GM21526 (cell line): ENCODE measurements at regions not wholly inside any gene's neighbourhood (a gene's known extent, or its start where the extent isn't known, plus 50 kb on each side); places are given as distances from the start of the nearest gene placed in this dataset.
"Not testable (repeated sequence)": the region's sequence is repeated elsewhere in the genome, so short reads cannot be mapped to it uniquely, and the experiment has no call there.

Source experiments
- ATAC-seq: cut with Tn5 transposase; IDR thresholded peaks from one replicate; pipeline ENCODE4 v1.9.1; 2021; ENCODE audit warnings: moderate library complexity; ENCODE audit not compliant: unreplicated experiment, low FRiP score

DNA sequence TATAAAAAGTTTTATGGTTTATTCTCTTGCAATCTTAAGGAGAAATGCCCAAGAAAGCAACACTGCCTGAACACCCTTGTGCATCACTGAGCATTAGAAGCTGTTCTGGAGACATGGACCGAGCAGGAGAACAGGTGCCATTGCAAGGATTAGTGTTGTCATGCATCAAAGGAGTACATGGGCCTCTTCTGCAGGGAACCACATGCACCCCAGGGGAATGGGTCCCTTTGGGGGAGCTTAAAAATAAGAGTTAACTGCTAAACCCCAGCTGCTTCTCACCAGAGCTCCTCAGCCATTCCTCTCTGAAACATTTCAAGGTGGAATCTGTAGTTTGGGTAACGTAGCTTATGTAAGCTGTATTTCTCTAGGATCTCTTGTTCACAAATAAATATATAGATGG is 353.0 kb upstream of the SLC7A11 start:
- ATAC-seq: no peak

DNA sequence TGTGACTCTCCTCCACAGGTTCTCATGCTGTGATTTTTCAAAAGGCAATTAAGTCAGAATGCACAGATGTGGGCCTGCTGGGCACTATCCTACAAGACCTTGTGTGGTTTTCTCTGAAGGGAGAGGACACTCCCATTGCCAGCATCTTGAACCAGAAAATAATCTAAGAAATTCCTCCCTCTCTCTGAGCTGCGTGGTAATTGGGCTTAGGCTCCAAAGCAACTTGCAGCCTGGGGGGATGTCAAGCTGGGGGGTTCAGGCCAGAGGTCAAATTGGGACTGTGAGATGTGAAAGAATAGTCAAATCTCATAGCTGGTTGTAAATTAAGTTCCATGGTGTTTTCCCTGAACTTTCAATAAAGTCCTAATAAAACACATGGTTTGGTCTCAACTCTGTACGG is 350.6 kb upstream of the SLC7A11 start:
- ATAC-seq: no peak

DNA sequence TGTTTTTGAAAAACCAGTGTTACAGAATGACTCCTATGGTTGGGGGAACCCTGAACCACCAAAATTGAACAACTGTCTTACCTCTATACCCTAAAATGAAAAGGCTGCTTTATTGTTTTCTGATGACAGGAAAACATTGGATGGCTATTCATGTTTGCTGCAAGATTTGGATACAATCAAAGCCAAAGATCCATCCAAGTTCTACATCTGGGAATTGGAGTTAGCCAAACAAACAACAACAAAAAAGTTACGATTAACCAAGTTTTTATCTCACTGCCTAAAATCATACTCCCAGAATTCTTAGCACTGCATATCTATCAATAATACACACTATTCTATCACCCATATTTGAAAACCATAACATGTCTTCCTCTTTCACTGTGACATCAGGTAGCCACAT is 349.7 kb upstream of the SLC7A11 start:
- ATAC-seq: no peak

DNA sequence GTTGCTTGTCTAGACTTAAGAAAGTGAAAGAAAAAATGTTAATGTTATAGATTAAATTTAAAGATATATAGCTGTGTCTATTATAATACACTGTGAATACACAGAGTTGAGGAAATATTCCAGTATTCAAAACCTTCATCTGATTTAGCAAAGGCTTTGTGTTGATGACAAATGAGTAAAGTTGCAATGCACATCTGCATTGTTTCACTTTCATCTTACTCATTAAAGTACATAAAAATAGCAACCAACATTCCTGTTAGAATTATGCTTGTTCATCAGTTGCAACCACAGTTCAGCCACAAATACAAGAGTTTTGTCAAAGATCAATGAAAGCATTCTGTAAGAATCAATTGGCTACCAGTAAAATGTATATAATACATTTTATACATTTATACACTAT is 346.4 kb upstream of the SLC7A11 start:
- ATAC-seq: no peak

DNA sequence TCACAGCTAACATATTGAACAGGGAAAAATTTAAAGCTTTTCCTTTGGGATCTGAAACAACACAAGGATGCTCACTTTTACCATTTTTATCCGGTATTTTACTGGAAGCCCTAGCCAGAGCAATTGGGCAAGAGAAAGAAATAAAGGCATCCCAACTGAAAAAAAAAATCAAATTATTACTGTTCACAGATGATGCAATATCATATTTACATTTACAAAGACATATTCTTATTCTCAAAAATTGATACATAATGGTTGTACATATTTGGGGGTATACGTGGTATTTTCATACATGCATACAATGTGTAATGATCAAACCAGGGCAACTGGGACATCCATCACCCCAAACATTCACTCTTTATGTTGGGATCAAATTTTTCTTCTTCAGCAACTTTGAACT is 337.0 kb upstream of the SLC7A11 start:
- no peak for ATAC-seq

DNA sequence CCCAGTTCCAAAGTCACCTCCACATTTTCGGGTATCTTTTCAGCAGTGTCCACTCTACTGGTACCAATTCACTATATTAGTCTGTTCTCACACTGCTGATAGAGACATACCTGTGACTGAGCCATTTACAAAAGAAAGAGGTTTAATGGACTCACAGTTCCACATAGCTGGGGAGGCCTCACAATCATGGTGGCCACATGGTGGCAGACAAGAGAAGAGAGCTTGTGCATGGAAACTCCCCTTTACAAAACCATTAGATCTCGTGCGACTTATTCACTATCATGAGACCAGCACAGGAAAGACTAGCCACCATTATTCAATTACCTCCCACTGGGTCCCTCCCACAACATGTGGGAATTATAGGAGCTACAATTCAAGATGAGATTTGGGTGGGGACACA is 335.7 kb upstream of the SLC7A11 start:
- not testable (repeated sequence) for ATAC-seq

DNA sequence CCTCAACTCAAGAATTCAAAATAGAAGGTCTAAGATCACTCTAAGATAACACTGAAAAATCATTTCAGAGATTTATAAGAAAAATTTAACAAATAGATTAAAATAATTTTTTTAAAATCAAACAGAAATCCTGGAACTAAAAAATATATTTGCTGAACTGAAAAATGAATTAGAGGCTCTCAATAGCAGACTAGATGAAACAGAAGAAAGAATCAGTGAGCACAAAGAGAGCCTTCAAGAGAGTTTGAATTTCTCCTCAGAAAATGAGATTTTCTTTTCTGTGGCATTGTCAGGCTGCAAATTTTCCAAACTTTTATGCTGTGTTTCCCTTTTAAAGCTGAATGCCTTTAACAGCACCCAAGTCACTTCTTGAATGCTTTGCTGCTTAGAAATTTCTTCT is 335.0 kb upstream of the SLC7A11 start:
- no peak for ATAC-seq

DNA sequence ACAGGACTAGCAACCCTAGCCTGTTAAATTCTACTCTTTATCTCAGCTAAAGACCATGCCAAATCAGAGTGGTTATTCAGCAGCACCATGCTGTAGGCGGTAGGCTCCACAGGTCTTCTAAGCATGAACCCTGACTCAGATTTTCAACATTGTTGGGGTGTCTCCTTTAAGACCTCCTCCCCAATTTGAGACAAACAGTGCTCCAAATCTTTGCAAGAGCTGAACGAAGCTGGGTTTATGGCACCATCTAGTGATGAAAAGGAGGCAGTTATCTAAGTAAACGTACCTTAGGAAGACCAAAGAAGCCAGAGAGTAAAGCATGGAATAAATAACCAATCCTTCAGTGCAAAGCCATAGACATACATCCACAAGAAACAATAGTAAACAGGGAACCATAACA is 334.5 kb upstream of the SLC7A11 start:
- ATAC-seq: peak; percentile 58

DNA sequence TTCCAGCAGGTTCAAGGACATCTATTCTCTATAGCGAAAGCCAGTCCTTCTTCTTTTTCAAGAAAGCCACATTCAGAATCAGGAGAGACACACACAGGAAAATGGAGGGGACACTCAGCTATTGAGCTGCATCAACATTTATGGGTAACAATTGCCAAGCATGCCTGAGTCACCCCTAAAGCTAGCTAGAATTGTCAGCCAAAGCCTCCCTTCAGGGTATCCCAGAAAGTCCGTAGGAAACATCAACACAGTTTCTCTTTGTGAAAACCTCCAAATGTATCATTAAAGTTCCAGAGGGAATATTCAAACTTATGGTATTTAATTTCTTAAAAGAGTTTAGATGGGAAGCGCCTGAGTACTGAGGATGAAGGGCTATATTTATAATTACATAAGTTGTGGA is 331.1 kb upstream of the SLC7A11 start:
- no peak for ATAC-seq

DNA sequence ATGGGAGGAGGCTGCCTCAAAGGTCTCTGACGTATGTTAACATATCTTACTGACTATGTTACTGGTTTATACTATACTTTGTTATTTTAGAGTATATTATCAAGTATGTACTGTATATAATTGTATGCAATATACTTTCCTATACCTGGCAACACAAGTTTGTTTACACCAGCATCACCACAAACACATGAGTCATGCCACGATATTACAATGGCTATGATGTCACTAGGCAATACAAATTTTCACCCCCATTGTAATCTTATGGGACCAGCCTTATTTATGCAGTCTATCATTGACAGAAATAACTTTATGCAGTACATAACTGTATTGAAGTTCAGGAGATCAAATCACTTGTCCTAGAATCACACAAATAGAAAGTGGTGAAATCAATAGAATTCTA is 329.9 kb upstream of the SLC7A11 start:
- no peak for ATAC-seq

DNA sequence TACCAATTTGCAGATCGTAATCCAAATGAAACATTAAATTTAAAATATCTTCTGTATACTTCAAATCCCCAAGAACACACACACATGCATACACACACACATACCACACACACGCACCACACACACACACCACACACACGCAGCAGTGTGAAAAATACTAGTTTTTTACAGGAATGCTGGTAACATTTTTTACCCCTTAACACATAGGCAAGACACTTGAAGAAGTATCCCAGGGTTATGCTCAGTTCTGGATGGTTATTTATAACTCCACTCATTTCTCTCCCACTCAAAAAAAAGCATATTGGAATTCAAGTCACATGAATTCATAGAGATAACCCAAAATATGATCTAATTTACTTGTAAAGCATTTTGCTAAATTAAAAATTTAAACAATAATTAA is 325.5 kb upstream of the SLC7A11 start:
- no peak for ATAC-seq

DNA sequence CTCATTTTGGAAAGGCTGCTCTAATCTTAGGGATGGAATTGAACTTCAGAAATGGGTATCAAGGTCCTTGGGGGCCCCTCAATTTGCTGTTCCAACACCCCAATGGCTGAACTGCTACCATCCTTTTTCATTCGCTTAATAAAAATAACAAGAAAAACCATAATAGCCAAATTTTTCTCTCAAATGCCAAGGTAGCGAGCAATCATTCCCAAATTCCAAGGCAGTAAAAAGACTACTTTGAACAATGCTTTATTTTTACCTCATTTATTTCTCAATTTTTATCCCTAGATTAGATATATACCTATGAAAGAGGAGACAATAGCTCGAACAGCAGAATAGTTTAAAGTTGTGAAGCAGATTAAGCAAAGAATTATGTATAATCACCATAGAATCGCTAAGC is 323.4 kb upstream of the SLC7A11 start:
- no peak for ATAC-seq

DNA sequence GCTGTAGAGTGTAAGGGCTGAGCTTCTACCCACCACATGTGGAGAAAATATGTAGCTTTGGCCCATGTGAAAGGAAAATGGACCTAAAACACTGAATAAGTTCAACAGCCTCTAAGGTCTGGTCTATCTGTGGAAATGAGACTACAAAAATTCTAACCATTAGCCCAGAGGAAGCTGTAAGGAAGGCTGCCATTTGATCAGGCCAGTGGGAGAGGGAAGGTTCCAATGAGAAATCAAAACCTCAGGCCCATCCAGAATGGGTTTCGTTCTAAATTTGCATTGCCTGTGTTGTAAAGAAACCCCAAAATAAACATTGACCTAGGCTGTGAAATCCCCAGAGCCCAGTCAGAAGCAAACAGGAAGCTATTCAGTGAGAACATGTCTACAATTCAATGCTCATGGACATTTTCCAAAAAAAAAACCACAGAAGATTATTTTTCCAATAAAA is 320.4 kb upstream of the SLC7A11 start:
- peak; percentile 68 for ATAC-seq

DNA sequence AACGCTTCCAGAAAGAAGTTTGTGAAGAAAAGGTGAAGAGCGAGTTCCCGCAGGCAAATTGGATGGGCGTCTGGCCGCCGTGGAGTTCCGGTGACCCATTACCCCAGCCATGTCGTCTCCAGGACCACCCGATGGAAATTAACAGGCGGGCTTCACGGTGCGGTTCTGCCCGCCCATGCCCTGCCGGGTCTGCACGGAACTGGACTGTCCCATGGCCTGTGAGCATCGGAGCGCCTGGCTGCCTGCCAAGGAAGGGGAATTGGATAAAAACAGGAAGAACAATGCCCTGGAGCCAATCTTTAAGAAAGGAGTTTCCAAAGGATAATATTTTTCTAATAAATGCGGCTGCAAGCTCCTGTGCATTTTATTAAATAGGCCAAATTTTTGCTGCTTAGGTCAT is 319.8 kb upstream of the SLC7A11 start:
- ATAC-seq: no peak

DNA sequence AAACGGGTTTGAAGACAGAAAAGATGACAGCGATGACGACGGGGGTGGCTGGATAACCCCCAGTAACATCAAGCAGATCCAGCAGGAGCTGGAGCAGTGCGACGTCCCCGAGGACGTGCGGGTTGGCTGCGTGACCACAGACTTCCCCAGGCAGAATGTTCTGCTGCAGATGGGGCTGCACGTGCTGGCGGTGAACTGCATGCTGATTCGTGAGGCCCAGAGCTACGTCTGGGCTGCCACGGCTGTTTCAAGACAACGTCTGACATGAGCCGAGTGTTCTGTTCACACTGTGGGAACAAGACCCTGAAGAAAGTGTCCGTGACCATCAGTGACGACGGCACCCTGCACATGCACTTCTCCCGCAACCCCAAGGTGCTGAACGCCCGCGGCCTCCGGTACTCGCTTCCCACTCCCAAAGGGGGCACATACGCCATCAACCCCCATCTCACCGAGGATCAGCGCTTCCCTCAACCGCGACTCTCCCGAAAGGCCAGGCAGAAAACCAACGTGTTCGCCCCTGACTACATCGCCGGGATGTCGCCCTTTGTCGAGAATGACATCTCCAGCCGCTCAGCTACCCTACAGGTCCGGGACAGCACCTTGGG is 319.2 kb upstream of the SLC7A11 start:
- ATAC-seq: no peak

DNA sequence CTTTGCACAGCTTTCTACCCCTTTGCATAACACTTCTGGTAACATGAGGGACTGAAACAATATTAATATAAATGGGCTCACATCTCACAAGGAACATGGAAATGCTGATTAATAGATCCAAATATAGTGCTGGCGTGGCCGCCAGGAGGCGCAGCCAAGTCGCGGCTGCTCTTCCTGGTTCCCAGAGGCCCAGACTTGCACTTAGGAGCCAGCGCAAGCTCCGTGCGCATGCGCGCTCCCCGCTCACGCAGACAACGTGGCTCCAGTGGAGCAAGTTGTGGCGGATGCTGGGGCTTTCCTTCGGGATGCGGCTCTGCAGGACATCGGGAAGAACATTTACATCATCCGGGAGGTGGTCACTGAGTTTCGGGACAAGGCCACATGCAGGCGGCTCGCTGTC is 318.3 kb upstream of the SLC7A11 start:
- no peak for ATAC-seq

DNA sequence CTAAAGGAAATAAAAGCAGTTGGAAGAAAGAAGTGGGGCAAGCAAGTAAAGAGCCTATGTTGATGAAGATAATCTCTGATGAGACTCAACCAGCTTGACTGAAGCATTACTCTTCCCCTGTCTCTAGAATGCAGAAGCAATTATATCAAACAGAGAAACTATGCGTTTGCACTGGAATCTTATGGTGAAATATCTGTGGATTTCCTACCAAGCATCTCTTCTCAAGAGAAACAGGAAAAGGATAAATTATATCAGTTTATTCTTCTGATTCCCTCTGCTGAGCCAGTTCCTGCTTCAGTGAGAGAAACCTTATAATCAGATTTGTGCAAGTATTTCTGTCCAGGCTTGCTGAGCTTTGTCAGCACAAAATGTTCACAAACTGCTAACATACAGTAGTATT is 316.7 kb upstream of the SLC7A11 start:
- ATAC-seq: no peak

DNA sequence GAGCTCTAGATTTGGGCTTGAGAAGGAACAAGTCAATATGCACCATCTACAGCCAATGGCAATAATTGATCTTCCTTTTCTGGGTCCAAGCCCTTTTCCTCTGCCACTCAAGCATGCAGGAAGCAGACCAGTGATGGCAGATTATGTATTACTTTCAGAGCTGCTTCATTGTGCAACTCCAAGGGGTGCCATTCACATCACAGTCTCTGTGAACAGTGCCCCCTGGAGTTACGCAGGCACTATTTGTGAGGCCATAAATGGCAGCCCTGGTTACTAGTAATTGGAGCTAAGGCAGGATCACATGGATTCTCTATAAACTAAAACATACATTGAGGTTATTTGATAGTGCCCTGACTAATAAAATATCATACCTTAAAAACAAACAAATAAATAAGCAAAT is 313.4 kb upstream of the SLC7A11 start:
- ATAC-seq: peak; percentile 63

DNA sequence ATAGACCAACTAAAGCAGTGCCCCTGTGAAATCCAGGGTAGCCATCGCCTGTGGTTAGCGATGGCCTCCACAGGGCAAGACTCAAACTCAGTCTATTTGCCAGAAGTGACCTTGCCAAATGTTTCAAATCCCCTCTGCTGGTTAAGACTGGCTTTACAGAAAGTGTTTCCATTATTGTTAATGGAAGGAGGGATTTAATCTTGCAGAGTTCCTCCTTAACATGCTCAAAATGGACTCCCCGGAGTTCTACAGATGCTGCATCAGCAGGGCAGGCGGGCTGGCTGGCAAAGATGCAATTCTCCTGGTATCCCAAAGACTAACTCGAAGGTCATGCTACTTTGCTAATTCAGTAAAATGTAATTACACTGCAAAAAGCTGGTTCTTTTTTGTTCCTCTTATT is 313.0 kb upstream of the SLC7A11 start:
- no peak for ATAC-seq

DNA sequence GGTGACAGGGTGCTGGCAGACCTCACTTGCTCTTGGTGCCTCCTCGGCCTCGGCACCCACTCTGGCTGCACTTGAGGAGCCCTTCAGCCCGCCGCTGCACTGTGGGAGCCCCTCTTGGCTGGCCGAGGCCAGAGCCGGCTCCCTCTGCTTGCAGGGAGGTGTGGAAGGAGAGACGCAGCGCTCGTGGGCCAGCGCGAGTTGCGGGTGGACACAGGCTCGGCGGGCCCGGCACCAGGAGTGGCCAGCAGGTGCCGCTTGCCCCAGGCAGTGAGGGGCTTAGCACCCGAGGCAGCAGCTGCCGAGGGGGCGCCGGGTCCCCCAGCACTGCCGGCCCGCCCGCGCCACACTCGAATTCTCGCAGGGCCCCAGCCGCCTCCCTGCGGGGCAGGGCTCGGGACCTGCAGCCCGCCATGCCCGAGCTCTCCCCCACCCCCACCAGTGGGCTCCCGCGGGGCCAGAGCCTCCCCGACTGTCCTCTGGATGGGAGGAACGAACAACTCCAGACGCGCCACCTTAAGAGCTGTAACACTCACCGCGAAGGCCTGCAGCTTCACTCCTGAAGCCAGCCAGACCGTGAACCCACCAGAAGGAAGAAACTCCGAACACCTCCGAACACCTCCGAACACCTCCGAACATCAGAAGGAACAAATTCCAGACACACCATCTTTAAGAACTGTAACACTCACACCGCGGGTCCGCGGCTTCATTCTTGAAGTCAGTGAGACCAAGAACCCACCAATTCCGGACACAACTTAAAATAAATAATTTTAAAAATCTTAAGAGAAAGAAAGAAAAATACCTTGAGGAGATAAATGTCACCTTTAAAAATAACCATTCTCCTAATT is 311.1 kb upstream of the SLC7A11 start:
- ATAC-seq: no peak

DNA sequence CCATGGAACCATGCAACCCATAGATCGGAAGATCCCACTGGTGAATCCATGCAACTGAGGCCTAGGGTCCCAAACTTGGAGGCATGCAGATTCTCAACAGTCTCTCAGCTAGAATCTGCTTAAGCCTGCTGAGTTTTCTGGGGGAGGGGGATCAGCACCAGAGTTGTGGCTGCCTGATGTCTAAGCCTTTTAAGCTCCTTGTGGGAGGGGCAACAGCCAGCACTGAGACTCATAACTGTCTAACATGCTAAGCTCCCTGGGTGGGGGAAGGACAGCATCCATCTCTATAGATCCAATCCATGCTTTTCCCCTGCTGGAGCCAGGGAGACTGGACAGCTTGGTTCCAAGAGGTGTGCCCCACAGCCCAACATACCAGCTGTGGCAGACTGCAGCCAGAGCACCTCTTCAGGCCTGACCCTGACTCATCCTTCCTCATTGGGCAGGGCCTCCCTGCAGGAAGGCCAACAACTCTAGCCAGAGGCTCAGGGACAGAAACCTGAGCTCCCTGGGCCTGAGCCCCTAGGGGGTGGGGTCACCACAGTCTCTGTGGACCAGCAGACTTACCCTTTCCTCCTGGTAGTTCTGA is 300.1 kb upstream of the SLC7A11 start:
- no peak for ATAC-seq
